Hematopoietic multipotent progenitor cell treated with erythropoietin and hydrocortisone succinate and interleukin-3 and kit ligand, for 15 days (in vitro differentiated cells): ENCODE measurements at regions not wholly inside any gene's neighbourhood (a gene's known extent, or its start where the extent isn't known, plus 50 kb on each side); places are given as distances from the start of the nearest gene placed in this dataset.

ENCODE experiments used
- DNase-seq: peaks from one replicate; pipeline ENCODE4 v3.0.0-alpha.2; 2015; ENCODE audit warnings: low spot score

DNA sequence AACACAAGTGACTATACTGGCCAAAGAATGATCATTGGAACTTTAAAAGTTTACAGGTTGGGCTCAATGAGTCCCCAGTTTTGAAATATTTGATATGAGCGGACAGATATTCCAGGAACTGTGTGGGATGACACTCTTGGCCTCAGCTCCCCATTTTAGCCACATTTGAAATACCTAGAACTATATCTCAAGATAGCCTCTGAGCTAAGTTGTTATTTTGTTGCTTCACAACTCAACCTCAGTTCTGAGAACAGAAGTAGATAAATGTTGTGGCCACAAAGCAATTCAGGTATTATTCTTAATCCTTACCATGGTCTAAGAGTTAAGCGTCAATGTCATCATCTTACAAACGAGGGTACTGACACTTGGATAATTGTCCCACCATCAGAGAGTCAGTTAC lies 172.2 kb upstream of the SETBP1 start:
- DNase-seq: no peak

DNA sequence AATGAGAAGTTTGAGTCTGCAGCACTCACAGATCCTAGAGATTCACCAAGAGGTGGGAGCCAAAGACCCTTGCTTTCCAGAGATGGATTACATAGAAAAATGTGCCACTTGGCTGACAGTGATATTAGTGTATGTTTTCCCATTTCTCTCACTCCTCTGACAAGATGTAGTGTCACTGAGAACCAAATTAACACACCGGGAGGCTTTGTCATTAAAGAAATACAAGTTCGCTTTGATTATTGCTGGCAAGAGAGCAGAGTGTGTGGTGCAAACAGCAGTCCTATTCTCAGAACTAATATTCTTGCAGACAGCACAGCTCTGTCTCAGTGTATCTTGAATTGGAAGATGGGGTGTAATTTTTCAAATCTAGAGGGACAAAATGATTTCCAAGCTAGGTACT lies 171.6 kb upstream of the SETBP1 start:
- DNase-seq: no peak

DNA sequence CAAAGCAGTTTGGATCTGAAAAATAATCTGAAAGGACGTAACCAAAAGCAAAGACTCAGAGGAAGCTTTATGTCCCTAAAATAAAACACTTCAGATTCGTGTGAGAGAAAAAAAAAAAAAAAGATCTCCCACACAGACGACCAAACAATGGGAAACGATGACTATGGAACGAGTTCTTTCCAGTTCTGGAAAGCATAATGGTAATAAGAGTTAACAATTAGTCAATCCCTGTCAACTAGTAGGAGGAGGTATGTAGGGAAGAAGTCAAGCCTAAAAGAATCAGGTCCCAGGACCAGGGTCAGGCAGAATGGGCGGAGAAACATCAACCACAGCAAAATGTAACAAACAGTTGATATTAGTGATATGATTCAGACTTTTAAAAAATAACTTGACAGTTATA lies 170.3 kb upstream of the SETBP1 start:
- no peak for DNase-seq

DNA sequence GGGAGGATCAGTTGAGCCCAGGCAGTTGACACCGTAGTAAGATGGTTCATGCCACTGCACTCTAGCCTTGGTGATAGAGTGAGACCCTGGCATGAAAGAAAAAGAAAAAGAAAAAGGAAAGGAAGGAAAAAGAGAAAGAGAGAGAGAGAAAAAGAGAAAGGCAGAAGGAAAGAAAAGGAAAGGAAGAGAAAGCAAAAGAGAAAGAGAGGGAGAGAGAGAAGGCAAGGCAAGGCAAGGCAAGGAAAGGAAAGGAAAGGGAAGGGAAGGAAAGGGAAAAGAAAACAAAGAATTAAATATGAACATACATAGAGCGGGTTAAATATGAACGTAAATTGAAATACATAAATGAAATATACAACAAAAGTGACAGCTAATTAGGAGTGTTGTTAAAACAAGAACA lies 167.5 kb upstream of the SETBP1 start:
- no peak for DNase-seq

DNA sequence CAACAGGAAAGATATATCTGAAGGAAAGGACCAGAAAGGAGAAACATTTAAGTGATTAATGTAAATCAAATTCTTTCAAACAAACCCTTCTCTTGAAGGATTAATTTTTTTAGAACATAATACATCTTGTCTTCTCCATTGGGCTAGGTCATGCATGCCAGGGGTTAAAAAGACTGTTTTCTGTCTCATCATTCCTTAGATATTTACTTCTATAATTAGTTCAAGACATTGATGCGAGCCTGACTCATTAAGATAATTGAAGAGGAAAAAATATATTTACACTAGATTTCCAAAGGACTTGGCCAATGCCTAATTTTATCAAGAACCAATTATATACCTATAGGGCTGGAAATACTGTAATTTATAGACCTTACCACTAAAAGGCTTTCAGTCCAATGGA lies 166.6 kb upstream of the SETBP1 start:
- no peak for DNase-seq

DNA sequence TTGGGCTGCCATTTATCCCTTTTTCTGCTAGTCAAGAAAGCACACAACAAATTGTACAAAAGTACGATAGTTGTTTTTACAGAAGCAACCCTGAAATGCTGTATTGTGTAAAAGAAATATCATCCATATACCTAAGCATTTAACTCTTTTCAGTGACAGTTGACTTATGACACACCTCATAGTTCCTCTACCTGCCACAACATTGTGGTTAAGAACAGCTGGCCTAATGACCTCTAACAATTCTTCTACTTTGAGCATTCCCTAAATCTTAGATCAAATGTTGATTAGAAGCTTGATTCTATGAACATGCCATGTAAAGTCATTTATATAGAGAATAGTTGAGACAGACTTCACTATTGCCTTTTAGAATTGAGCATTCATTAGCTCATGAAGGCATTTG lies 165.9 kb upstream of the SETBP1 start:
- no peak for DNase-seq

DNA sequence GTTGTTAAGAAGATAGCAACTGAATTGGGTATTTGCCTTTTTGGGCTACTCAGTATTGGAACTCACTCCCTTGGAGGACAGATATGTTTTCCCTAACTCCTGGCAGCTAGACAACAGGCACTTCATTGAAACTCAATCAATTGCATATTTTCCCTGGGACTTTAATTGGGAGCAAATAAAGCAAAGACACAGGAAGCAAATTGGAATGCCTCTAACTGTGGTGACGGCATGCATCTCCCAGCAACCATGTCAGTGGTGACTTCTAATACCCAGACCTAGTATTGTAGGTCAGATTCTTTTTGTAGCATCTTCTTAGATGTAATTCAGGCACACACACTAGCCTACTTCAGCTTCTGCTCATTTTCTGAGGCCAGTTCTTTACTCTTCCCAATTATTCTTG lies 164.2 kb upstream of the SETBP1 start:
- no peak for DNase-seq

DNA sequence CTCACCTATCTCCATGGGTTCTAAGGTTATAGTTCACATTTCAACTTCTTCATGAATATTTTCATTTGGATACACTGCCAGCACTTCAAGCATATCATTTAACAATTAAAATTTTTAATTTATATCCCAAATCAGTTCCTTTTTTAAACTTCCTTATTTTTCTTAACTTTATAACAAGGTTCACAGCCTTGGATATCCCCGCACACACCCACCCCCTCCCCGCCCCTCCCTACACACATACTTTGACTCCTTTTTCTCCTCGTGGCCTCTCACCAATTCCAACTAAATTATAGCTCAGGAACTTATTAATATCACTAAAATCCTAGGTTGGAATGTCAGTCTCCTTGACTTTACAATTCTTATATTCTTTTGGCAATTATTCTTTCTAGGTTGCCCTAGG lies 163.6 kb upstream of the SETBP1 start:
- DNase-seq: no peak

DNA sequence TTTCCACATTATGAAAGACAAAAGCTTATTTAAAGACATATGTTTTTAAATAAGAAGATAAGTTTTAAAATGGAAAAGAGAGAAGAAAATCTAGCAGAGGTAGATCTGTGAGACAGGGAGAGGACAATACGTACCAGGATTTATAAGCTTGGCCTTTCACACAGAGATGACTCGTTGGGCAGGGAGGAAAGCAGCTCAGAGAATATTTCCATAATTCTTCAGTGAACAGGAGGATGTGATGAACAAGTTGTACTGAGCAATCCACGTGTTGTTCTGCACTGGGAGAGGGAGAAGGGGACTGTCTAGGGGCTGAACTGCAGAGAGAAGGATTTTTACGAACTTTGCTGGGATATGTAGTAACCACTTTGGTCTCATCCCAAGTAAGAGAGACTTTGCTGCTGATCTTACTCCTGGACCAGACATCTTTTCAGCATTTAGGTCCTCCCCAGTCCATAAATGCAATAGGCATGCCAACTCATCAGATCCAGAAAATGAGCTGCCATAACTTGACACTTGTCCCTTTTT lies 162.5 kb upstream of the SETBP1 start:
- DNase-seq: no peak

DNA sequence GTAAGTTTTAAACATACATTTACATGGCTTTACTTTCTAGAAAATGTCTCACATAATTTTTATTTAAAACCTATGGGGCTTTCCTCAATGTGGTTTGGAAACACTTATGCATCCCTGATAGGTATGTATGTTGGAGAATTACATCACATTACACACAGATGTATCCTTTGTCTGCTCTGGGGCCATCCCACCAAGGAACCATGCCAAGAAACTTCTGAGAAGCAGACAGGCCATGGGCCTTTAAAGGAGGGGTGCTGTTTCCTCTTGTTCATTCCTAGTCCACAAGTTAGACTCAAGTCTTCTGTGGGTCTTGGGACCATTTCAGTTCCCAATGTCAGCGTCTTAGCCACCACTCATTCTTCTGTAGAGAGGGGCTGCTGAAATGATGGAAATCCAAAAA lies 162.0 kb upstream of the SETBP1 start:
- no peak for DNase-seq

DNA sequence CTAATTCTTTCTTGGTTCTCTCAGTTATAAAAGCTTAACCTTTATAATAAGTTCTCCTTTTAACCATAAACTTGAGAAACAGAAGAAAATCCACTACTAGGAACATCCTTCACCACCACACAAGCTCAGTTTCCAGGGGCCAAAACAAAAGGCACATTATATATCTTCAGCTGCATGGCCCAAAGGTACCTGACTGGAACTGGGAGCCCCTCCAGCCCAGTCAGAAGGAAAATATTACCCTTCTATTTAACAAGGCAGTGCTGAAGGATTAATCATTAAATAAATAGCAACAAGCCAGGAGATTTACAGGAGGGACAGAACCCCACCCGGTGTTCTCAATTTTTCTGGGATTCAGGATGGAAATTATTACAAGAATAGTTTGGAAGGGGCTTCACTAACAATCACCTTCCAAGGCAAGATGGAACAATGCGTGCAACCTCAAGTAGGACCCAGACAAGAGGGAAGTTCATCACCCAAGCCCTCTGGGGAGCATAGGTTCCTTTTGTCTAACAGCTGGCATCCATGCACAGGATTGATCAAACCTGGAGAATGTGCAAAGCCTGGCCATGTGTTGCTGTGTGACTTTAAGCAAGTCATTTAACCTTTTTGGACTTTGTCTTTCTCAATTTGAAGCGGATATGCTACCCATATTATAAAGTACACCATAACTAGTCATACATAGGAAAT lies 159.6 kb upstream of the SETBP1 start:
- no peak for DNase-seq

DNA sequence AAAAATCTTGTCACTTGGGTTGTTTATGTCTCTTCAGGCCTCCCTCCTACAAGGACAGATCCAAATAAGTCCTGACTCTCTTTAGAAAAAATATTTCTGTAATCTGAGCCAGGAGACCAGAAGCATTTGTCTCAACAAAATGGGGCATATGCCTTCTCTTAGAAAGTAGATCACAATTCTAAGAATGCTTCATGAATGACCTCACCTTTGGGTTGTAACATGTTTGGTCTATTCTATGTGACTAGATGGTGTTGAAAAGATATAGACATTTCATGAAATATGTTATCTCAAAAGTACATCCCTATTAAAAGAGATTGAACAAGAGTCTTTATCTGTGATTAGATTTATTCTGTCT lies 159.0 kb upstream of the SETBP1 start:
- no peak for DNase-seq

DNA sequence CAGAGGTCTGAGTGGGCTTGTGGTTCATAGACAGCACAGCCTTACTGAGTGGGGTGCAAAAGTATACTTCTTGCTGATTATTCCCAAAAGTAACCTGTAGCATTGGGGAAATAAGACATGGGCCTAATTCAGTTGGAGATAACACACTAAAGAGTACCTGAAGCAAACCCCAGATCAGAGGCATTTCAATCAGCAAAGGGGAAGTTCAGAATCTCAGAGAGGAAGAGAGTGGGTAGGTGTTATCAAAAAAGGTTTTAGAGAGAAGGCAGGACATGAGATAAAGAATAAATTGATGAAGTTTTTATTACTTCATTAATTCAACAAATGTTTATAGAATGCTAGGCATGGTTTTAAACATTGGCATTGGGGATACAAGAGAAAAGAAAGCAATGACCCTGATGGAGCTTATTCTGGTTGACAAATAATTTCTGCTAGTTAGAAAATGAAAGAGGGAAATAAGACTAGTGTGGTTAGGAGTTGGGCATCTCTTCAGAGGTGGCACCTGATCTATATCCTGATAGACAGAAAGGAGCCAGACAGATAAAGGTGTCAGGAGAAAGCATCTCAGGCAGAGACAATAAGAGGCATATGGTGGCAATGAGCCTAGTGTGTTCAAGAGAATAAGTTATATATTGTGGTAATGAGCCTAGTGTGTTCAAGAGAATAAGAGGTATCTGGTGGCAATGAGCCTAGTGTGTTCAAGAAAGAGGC lies 153.8 kb upstream of the SETBP1 start:
- DNase-seq: no peak

DNA sequence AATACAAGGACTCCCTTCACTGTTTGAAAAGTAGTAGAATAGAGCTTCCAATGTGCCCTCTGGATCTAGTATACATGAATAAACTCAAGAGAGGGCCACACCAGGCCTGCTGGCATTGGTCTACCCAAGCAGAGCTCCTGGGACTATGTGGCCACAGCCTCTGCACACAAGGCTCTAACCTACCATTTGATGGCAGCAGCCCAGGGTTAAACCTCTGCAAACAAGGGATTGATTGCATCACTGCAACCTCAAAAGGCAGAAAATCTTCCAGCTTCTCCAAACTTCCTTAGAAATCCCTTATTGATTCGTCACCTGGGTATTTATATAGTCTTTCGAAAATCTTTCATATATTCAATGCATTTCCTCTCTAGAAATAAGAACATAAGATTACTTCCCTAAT lies 147.6 kb upstream of the SETBP1 start:
- DNase-seq: no peak

DNA sequence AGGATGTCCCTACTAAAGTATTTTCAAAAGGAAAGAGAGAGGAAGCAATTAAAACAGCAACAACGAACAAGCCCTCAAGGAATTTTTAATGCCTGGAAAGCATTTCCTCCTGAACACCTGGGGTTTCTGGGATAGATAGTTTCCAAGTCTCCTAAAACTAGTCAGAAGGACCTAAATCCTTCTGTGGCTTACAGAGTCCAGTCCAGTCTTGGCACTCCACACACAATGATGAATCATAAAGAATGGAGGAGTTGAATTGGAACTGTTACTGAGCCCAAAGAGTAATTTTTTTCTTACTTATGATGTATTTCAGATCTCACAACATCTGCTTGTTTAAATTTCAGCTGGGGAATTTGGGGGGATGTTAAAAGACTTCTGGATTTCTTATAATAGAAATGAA lies 144.6 kb upstream of the SETBP1 start:
- no peak for DNase-seq

DNA sequence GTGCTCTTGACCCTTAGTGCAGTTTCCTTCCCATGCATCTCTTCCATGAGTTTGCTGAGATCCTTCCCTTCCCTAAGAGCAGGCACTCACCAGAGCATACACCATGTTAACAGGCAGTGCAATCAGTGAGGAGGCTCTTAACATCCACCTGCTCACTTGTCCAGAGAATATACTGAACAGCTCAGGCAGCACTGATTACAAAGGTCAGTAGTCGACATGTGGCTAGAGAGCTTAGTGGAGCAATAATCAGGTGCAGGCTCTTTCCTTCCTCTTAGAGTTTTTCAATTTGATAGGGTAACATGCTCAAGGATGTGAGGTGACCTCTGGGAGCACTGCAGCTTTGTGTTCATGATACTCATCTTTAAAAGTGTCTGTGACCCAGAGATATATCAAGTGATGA lies 144.1 kb upstream of the SETBP1 start:
- DNase-seq: no peak

DNA sequence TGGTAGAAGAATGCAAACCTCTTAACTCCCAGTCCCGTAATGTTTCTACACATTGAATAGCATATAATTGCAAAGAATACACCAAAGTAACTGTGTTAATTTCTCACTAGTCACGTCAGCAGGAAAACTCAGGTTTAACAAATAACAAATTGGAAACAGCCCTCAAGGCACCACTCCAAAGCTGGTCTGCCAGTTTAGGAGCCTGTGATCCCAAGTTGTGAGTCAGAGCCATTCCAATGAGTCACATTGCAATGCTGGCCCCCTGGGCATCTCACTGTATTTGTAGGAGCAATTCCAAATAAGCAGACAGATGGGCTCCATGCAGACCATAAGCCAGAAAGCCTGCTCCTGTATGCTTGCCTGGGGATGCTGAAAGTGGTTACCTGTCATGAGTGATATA lies 143.2 kb upstream of the SETBP1 start:
- no peak for DNase-seq

DNA sequence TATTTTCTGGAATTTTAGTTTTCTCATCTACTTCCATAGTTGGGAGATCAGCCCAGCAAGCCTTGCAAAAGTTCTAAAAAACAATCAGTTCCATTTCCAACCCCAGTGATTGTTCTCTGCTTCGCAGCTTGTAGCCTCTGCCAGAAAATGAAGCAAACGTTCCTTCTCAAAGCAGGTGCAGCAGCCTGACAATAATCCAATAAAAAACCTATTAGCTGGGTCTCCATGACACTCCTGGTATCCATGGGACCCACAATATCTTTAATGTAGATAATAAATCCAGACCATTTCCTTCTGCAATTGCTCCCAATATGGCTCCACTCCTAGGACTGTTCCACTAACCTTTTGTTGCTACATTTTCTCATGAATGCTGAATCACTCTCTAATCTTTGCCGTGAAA lies 140.8 kb upstream of the SETBP1 start:
- DNase-seq: no peak

DNA sequence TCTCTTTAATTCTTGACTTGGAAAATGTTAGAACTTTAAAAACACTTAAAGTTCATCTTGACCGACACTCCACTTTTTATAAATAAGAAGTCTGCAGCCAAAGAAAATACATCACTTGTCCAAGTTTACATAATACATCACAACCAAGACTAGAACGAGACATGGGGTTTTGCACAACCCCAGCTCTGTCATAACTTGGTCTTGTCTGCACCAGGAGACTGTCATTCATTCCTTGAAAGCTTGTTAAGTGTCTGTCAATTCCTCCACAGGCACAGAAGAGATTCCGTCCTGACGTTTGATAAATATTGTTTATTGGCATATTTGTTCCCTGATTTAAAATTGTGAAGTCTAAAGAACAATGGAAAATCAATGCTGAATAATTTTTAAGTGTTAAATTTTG lies 139.5 kb upstream of the SETBP1 start:
- DNase-seq: no peak

DNA sequence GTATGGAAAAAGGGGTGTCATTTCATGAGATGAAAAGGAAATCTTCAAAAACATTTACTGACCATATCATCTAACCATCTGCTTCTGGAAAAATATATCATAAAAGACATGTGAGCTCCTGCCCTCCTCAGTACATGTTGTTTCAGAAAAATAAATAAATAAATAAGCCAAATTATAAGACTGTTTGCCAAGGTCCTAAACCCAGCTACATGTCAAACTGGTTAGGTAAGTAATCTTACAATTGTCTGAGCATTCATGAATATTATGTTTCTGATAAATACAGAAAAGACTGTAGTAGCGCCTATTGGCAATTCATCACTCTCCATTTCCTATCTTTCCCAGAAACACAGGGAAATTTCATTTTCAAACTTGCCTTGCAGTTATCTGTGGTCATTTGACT lies 138.9 kb upstream of the SETBP1 start:
- DNase-seq: no peak

DNA sequence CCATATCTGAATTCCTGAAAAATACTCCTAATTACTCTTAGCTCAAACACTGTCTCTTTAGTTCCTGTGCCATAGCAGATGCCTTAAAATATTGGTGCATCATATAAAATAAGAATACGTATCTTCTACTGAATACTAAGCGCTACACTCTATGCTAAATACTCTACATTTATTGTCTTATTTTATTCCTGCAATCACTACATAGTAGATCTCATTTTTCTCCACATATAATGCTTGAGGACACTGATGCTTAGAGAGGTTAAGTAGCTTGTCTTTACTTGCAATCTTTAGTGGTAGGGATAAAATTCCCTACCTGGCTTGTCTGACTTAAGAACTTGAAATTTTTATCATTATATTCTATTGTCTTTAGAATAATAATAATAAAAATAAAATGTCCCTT lies 137.3 kb upstream of the SETBP1 start:
- no peak for DNase-seq

DNA sequence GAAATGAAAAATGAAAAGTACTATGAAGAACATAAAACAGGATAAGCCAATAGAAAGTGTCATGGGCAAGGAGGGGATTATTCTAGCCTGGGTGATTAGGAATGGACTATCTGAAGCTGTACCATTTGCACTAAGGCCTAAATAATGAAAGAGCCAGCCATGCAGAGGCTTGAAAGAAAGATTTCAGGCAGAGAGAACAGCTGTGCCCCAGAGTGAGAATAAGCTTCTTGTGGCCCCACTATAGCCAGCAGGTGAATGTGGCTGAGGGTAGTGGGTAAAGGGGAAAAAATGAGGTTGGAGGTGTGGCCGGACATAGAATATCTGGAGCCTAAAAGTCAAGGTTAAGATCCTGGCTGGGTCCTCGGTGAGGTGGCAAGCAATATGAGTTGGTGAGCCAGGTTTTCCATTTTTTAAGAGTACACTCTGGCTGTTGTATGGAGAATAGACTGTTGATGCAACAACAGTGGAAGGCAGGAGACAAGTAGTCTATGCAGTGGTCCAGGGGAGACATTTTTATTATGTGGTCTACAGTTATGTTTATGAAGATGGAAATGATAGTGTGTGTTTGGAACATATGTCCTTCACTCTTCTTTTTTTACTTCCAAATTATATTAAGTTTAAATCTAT lies 135.2 kb upstream of the SETBP1 start:
- DNase-seq: no peak

DNA sequence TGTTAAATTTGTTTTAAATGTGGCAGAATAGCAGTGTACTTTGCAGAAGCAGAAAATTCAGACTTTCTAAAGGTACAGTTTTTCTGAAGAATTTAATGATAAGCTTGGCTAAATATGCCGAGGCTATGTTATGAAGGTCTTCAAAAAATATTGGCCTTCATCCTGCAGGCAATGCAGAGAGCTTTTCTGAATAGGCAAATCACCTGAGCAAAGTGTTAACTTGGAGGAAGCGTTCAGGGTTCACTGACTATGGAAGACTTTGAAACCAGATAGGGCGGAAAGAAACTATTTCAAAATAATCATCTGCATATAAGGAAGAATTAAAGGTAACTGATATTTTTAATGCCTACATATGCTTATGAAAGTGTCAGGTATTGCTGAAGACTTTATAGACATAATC lies 133.7 kb upstream of the SETBP1 start:
- DNase-seq: no peak
